CD14-positive monocyte (primary cell): ENCODE measurements at regions not wholly inside any gene's neighbourhood (a gene's known extent, or its start where the extent isn't known, plus 50 kb on each side); places are given as distances from the start of the nearest gene placed in this dataset.

Source experiments
- DNase-seq, 3 donors: peaks; one replicate each; pipeline ENCODE4 v3.0.0-alpha.2; 2011 to 2022
- H2AFZ ChIP-seq: 2 replicates; pipeline ENCODE4 v1.6.0; 2012; ENCODE audit warnings: mild to moderate bottlenecking, low read depth, low read length, inconsistent platforms; ENCODE audit not compliant: insufficient read depth, poor library complexity, severe bottlenecking
- H3K27ac ChIP-seq, 2 donors: 1 replicate in 1 of 2; 2 replicates in 1 of 2; pipeline ENCODE4 v1.5.1; 2012 to 2013; ENCODE audit warnings: low read length in 2 of 2, control low read depth in 1 of 2, inconsistent platforms in 1 of 2, low read depth in 1 of 2, mild to moderate bottlenecking in 1 of 2
- H3K27me3 ChIP-seq, 2 donors: one replicate each; pipeline versions ENCODE4 v1.6.0 to v1.6.1; 2011 to 2013; ENCODE audit warnings: low read length in 2 of 2; ENCODE audit not compliant: control insufficient read depth in 2 of 2, insufficient read depth in 2 of 2
- H3K36me3 ChIP-seq, 2 donors: replicated peaks in 1 of 2; 1 replicate in 1 of 2; 2 replicates in 1 of 2; pipeline versions ENCODE4 v1.5.1 to v1.6.1; 2012 to 2013; ENCODE audit warnings: low read length in 2 of 2, control low read depth in 1 of 2, inconsistent platforms in 1 of 2, mild to moderate bottlenecking in 1 of 2; ENCODE audit not compliant: insufficient read depth in 2 of 2, control insufficient read depth in 1 of 2
- H3K4me1 ChIP-seq, 2 donors: 1 replicate in 1 of 2; 2 replicates in 1 of 2; pipeline versions ENCODE4 v1.5.1 to v1.6.1; 2012 to 2013; ENCODE audit warnings: low read length in 2 of 2, control low read depth in 1 of 2, inconsistent platforms in 1 of 2, mild to moderate bottlenecking in 1 of 2, moderate library complexity in 1 of 2; ENCODE audit not compliant: insufficient read depth in 2 of 2, control insufficient read depth in 1 of 2
- H3K4me2 ChIP-seq: replicated peaks from 2 replicates; pipeline ENCODE3; 2012; ENCODE audit warnings: low read length, moderate library complexity, mild to moderate bottlenecking; ENCODE audit not compliant: poor library complexity, severe bottlenecking; ENCODE audit errors: extremely low read depth
- H3K4me3 ChIP-seq, 3 experiments: fragments of 200-600 bp in 1 of 3; sonication (generic) in 1 of 3; replicated peaks in 1 of 3; 1 replicate in 2 of 3; 2 replicates in 1 of 3; pipeline ENCODE4 v1.5.1; 2011 to 2013; ENCODE audit warnings: low read length in 3 of 3, mild to moderate bottlenecking in 3 of 3, control low read depth in 2 of 3, low read depth in 2 of 3, inconsistent platforms in 1 of 3, moderate library complexity in 1 of 3
- H3K79me2 ChIP-seq: 2 replicates; pipeline ENCODE4 v1.6.0; 2012; ENCODE audit warnings: mild to moderate bottlenecking, control low read depth, inconsistent platforms, low read length, moderate library complexity; ENCODE audit not compliant: insufficient read depth
- H3K9ac ChIP-seq: 2 replicates; pipeline ENCODE4 v1.6.0; 2017; ENCODE audit warnings: low read length, mild to moderate bottlenecking; ENCODE audit not compliant: insufficient read depth, poor library complexity, severe bottlenecking
- H3K9me3 ChIP-seq, 2 donors: replicated peaks in 1 of 2; 1 replicate in 1 of 2; 2 replicates in 1 of 2; pipeline versions ENCODE4 v1.5.1 to v1.6.1; 2012 to 2013; ENCODE audit warnings: low read length in 2 of 2, control low read depth in 1 of 2; ENCODE audit not compliant: control insufficient read depth in 1 of 2, insufficient read depth in 1 of 2
- H4K20me1 ChIP-seq: 2 replicates; pipeline ENCODE4 v1.6.0; 2012; ENCODE audit warnings: mild to moderate bottlenecking, low read length, control low read depth, moderate library complexity; ENCODE audit not compliant: insufficient read depth
- H3K27ac Mint-ChIP-seq, 7 donors: one replicate each; pipeline ENCODE4 v1.8.0; 2020; ENCODE audit warnings: mild to moderate bottlenecking in 7 of 7, mixed read lengths in 7 of 7, moderate library complexity in 6 of 7, inconsistent platforms in 2 of 7
- H3K27me3 Mint-ChIP-seq, 3 donors: one replicate each; pipeline ENCODE4 v1.8.0; 2021 to 2022; ENCODE audit warnings: low read depth in 3 of 3, mild to moderate bottlenecking in 3 of 3, mixed read lengths in 3 of 3, moderate library complexity in 3 of 3, inconsistent platforms in 1 of 3
- H3K36me3 Mint-ChIP-seq, 2 donors: one replicate each; pipeline ENCODE4 v1.8.0; 2020; ENCODE audit warnings: mixed read lengths in 2 of 2, inconsistent platforms in 1 of 2, mild to moderate bottlenecking in 1 of 2
- H3K4me1 Mint-ChIP-seq: one replicate; pipeline ENCODE4 v1.8.0; 2020; ENCODE audit warnings: mild to moderate bottlenecking, mixed read lengths
- H3K4me3 Mint-ChIP-seq, 2 donors: one replicate each; pipeline ENCODE4 v1.8.0; 2020; ENCODE audit warnings: mild to moderate bottlenecking in 2 of 2, mixed read lengths in 2 of 2, moderate library complexity in 1 of 2
- H3K9me3 Mint-ChIP-seq, 7 donors: one replicate each; pipeline ENCODE4 v1.8.0; 2020 to 2022; ENCODE audit warnings: mixed read lengths in 7 of 7, mild to moderate bottlenecking in 6 of 7, moderate library complexity in 6 of 7, inconsistent platforms in 2 of 7
- WGBS: methylation state at CpG from one replicate; pipeline ENCODE4 v1.1.5; 2013; ENCODE audit warnings: missing lambda C conversion rate; ENCODE audit not compliant: insufficient coverage; 5-methylcytosine and 5-hydroxymethylcytosine counted together
- intact Hi-C, 2 donors: fragments of 100-400 bp; cut with micrococcal nuclease; formaldehyde crosslinking; loops; one replicate each; pipeline versions ENCODE4 v1.15.0 to v1.15.1; 2023
- TF ChIP-seq, protein P1 (sequence below): fragments of 200-600 bp; IDR thresholded peaks from one replicate; pipeline ENCODE4 v1.8.0; 2022; ENCODE audit warnings: antibody characterized with exemption, mild to moderate bottlenecking

DNA sequence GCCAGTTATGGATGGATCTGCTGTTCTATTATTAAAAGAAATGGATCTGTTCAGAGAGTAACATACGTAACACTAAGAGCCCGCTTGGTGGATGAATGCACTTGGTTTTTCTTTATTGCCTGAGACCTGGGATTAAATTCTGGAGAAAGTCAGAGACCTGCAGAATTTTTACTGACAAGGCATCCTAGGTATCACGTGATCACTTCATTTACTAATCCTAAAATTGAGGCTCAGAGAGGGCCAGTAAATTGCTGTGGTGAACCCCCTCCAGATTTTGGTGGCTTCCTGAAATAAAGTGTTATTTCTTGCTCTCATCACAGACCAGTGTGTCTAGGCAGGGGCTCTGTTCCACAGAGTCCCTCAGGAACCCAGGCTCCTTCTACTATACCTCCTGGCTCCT is 187.9 kb upstream of the LARGE1 start:
- Mint-ChIP-seq H3K27ac (no peak overlapping the region), H3K4me3 (no peak overlapping the region), H3K4me1 (no peaks in the 10 kb centered on the region), H3K9me3 (peaks cover 0 to 9% (median 0%) of the 10 kb centered on the region in 7 donors), H3K27me3 (peaks cover 0 to 1% (median 0%) of the 10 kb centered on the region in 3 donors), H3K36me3 (no peaks in the 10 kb centered on the region)
- no peak for DNase-seq
- TF ChIP-seq, protein P1, sequence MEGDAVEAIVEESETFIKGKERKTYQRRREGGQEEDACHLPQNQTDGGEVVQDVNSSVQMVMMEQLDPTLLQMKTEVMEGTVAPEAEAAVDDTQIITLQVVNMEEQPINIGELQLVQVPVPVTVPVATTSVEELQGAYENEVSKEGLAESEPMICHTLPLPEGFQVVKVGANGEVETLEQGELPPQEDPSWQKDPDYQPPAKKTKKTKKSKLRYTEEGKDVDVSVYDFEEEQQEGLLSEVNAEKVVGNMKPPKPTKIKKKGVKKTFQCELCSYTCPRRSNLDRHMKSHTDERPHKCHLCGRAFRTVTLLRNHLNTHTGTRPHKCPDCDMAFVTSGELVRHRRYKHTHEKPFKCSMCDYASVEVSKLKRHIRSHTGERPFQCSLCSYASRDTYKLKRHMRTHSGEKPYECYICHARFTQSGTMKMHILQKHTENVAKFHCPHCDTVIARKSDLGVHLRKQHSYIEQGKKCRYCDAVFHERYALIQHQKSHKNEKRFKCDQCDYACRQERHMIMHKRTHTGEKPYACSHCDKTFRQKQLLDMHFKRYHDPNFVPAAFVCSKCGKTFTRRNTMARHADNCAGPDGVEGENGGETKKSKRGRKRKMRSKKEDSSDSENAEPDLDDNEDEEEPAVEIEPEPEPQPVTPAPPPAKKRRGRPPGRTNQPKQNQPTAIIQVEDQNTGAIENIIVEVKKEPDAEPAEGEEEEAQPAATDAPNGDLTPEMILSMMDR, result no peak
- H3K27ac ChIP-seq, result no peak overlapping the region
- H4K20me1 ChIP-seq, result no peaks in the 10 kb centered on the region
- no peaks in the 10 kb centered on the region for H3K9me3 ChIP-seq
- intact Hi-C loops, result no loop called here
- H3K4me1 ChIP-seq, result no peaks in the 10 kb centered on the region
- H3K27me3 ChIP-seq, result no peaks in the 10 kb centered on the region
- no peak overlapping the region for H3K4me2 ChIP-seq
- WGBS, result 100% methylated on average over 1 of the region's 3 CpGs
- no peak overlapping the region for H2AFZ ChIP-seq
- no peak overlapping the region for H3K9ac ChIP-seq
- no peaks in the 10 kb centered on the region for H3K79me2 ChIP-seq
- H3K4me3 ChIP-seq, result no peak overlapping the region
- H3K36me3 ChIP-seq, result no peaks in the 10 kb centered on the region

DNA sequence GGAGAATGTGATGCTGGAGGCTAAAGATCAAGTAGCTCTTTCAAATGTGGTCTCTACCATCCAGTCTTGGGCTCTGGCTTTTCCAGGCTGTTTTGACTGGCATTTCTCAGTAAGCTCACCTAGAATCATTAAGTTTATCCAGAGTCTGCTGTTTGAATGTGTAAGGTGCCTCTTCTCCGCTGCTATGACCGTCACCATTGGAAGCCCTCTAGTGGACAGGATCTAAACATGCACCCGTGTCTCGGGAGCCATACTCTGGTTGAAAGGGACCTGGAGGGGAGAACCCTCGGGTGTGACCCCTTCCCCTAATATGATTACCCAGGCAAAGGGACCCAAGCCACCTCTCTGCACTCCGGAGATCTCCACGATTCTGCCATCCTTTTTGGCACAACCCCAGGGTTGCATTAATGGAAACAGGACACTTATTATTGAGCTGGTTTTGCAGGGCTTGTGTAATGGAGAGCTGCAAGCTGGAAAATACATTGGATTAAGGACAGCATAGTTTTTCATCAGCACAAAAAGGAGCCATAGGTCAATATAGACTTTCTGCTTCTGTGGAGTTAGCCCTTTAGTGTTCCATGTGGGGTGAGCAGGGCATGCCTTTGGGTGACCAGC is 191.0 kb upstream of the LARGE1 start:
- intact Hi-C loops, result no loop called here
- 0% methylated on average over 3 of the region's 7 CpGs for WGBS
- Histone ChIP-seq H3K27ac (no peak overlapping the region), H3K4me2 (no peak overlapping the region), H3K9me3 (no peaks in the 10 kb centered on the region), H3K4me3 (no peak overlapping the region), H3K9ac (no peak overlapping the region), H2AFZ (no peak overlapping the region), H3K4me1 (no peaks in the 10 kb centered on the region), H3K79me2 (no peaks in the 10 kb centered on the region), H3K36me3 (no peaks in the 10 kb centered on the region), H3K27me3 (no peaks in the 10 kb centered on the region), H4K20me1 (no peaks in the 10 kb centered on the region)
- no peaks in the 10 kb centered on the region for H3K27me3 Mint-ChIP-seq
- no peak overlapping the region for H3K4me3 Mint-ChIP-seq
- no peaks in the 10 kb centered on the region for H3K4me1 Mint-ChIP-seq
- no peak for DNase-seq
- TF ChIP-seq, protein P1, result peak; percentile 64
- H3K36me3 Mint-ChIP-seq, result no peaks in the 10 kb centered on the region
- H3K27ac Mint-ChIP-seq, result no peak overlapping the region
- peaks cover 0 to 7% (median 0%) of the 10 kb centered on the region in 7 donors for H3K9me3 Mint-ChIP-seq
